ENCODE measurements at regions not wholly inside any gene's neighbourhood (a gene's known extent, or its start where the extent isn't known, plus 50 kb on each side); places are given as distances from the start of the nearest gene placed in this dataset.

- TF ChIP-seq POLR2A (IDR thresholded peaks at IDR 0.05; ENCODE audit: low read length): no peak
- TF ChIP-seq GATA1 (IDR thresholded peaks at IDR 0.05; ENCODE audit: low read depth, low read length): no peak
These were observed 370.2 kb downstream of the UTRN start for GRCh38 chr6:144655376-144655775.
